ENCODE measurements at regions not wholly inside any gene's neighbourhood (a gene's known extent, or its start where the extent isn't known, plus 50 kb on each side); places are given as distances from the start of the nearest gene placed in this dataset.

GRCh38 chr11:15748132-15748531 is 608.2 kb downstream of the SOX6 start:
- intact Hi-C loops (cut with DNase I; ENCODE audit: low total_unique reads): no loop called here
- no peak for DNase-seq

DNA sequence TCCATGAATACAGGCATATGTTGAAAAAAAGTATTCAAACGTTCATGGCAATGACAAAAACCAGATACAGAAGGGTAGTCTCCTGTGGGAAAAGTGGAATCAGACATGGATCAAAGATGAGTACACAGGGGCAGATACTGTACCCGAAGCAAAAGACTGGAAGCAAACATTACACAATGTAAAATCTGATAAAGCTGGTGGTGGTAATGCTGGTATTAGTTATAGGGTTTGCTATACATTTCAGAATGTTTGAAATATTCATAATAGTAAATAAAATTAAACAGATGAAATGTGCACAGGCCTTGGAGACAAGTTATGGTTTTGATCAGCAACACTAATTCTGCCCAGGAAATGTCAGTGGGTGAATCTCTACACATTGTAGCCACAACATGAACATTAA is 607.6 kb downstream of the SOX6 start:
- Histone ChIP-seq H3K9me3 (no peaks in the 10 kb centered on the region), H3K27me3 (no peaks in the 10 kb centered on the region), H3K4me3 (no peak overlapping the region), H3K4me1 (no peaks in the 10 kb centered on the region), H3K27ac (no peak overlapping the region), H3K36me3 (ENCODE audit: low read depth, missing control alignments) (no peaks in the 10 kb centered on the region)
- DNase-seq: no peak
- TF ChIP-seq, protein P1, sequence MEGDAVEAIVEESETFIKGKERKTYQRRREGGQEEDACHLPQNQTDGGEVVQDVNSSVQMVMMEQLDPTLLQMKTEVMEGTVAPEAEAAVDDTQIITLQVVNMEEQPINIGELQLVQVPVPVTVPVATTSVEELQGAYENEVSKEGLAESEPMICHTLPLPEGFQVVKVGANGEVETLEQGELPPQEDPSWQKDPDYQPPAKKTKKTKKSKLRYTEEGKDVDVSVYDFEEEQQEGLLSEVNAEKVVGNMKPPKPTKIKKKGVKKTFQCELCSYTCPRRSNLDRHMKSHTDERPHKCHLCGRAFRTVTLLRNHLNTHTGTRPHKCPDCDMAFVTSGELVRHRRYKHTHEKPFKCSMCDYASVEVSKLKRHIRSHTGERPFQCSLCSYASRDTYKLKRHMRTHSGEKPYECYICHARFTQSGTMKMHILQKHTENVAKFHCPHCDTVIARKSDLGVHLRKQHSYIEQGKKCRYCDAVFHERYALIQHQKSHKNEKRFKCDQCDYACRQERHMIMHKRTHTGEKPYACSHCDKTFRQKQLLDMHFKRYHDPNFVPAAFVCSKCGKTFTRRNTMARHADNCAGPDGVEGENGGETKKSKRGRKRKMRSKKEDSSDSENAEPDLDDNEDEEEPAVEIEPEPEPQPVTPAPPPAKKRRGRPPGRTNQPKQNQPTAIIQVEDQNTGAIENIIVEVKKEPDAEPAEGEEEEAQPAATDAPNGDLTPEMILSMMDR (IDR thresholded peaks at IDR 0.05): no peak
- TF ChIP-seq POLR2A (IDR thresholded peaks at IDR 0.05): no peak
- intact Hi-C loops (cut with DNase I; ENCODE audit: low total_unique reads): no loop called here
- WGBS, 2 donors: 91% methylated on average over 2 of the region's 2 CpGs

More at GRCh38 chr11:15748132-15748531, 608.2 kb downstream of the SOX6 start:
- H3K4me3 ChIP-seq: no peak overlapping the region
- no peaks in the 10 kb centered on the region for H3K4me1 ChIP-seq
- no peaks in the 10 kb centered on the region for H3K27me3 ChIP-seq
- H3K36me3 ChIP-seq (ENCODE audit: low read depth, missing control alignments): no peaks in the 10 kb centered on the region
- TF ChIP-seq, protein P1 (IDR thresholded peaks at IDR 0.05): no peak
- TF ChIP-seq POLR2A (IDR thresholded peaks at IDR 0.05): no peak
- no peaks in the 10 kb centered on the region for H3K9me3 ChIP-seq
- H3K27ac ChIP-seq: no peak overlapping the region

GRCh38 chr11:15750535-15751308 is 605.6 kb downstream of the SOX6 start:
- Histone ChIP-seq H3K4me1 (no peaks in the 10 kb centered on the region), H3K36me3 (ENCODE audit: low read depth, missing control alignments) (no peaks in the 10 kb centered on the region), H3K27me3 (no peaks in the 10 kb centered on the region), H3K4me3 (no peak overlapping the region), H3K27ac (no peak overlapping the region), H3K9me3 (no peaks in the 10 kb centered on the region)
- TF ChIP-seq, protein P1 (IDR thresholded peaks at IDR 0.05): no peak
- no peak for TF ChIP-seq POLR2A (IDR thresholded peaks at IDR 0.05)
- 87 to 88% methylated on average over 11 of the region's 11 CpGs for WGBS, 2 donors
- intact Hi-C loops (cut with DNase I; ENCODE audit: low total_unique reads): no loop called here
- DNase-seq: no peak

GRCh38 chr11:15754221-15754620 is 602.1 kb downstream of the SOX6 start:
- intact Hi-C loops (cut with DNase I; ENCODE audit: low total_unique reads): no loop called here
- H3K27me3 ChIP-seq: no peaks in the 10 kb centered on the region
- no peak for TF ChIP-seq POLR2A (IDR thresholded peaks at IDR 0.05)
- TF ChIP-seq, protein P1 (IDR thresholded peaks at IDR 0.05): no peak

More at GRCh38 chr11:15754221-15754620, 602.1 kb downstream of the SOX6 start:
- no peaks in the 10 kb centered on the region for H3K36me3 ChIP-seq (ENCODE audit: low read depth, missing control alignments)
- no peak for DNase-seq
- WGBS, 2 donors: 67 to 76% methylated on average over 1 of the region's 1 CpG
- H3K4me1 ChIP-seq: no peaks in the 10 kb centered on the region
- H3K9me3 ChIP-seq: no peaks in the 10 kb centered on the region
- no peak overlapping the region for H3K4me3 ChIP-seq
- H3K27ac ChIP-seq: no peak overlapping the region
